H7 (cell line): ENCODE measurements at regions not wholly inside any gene's neighbourhood (a gene's known extent, or its start where the extent isn't known, plus 50 kb on each side); places are given as distances from the start of the nearest gene placed in this dataset.

ENCODE experiments used
- DNase-seq: peaks from one replicate; pipeline ENCODE4 v3.0.0; 2012
- H3K27me3 ChIP-seq: 2 replicates; pipeline ENCODE4 v1.6.0; 2011; ENCODE audit warnings: mild to moderate bottlenecking, low read length; ENCODE audit not compliant: control insufficient read depth, insufficient read depth
- H3K36me3 ChIP-seq: replicated peaks from 2 replicates; pipeline ENCODE4 v1.5.1; 2011; ENCODE audit warnings: low read length; ENCODE audit not compliant: control insufficient read depth, insufficient read depth
- H3K4me3 ChIP-seq: 2 replicates; pipeline ENCODE4 v1.5.1; 2011; ENCODE audit warnings: low read depth, mild to moderate bottlenecking, control low read depth, low read length, moderate library complexity; ENCODE audit not compliant: insufficient read depth

DNA sequence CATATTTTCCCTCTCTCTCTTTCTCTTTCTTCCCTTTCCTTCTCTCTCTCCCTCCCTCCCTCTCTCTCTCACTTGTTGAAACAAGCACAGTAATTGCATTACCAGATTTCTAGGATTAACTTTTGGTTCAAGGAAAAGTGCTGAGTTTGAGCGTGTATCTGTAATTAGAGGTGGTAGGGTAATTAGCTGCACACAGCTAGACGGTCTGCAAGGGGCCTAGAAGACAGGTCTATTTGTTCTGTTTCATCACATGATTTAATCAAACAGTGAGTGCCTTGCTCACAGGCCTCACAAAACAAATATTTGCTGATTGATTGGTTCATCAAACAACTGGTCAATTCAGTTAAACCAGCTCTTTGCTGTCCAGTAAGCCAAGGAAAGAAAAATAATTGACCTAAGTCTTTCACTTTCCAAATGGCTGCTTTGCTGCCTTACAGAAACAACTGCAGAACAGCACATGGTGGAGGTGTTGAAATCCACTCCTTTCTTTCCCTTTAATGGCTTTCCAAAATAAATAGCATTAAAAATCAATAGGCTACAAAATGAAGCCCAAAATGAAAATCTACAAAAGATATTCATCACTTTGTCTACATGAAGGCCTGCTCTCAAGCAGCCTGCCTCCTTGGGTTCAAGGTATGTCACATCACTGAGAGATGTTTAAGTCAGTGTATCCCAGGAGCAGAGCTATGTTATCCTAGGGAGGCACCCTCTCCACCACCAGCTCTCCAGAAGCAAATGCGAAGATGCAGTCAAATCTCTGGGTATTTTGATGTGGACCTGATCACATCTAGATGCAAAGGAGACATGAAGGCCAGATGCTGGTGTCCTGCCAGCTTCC, 264.4 kb upstream of the SIX2 start:
- Histone ChIP-seq H3K36me3 (no peaks in the 10 kb centered on the region), H3K4me3 (no peak overlapping the region), H3K27me3 (no peaks in the 10 kb centered on the region)
- no peak for DNase-seq

DNA sequence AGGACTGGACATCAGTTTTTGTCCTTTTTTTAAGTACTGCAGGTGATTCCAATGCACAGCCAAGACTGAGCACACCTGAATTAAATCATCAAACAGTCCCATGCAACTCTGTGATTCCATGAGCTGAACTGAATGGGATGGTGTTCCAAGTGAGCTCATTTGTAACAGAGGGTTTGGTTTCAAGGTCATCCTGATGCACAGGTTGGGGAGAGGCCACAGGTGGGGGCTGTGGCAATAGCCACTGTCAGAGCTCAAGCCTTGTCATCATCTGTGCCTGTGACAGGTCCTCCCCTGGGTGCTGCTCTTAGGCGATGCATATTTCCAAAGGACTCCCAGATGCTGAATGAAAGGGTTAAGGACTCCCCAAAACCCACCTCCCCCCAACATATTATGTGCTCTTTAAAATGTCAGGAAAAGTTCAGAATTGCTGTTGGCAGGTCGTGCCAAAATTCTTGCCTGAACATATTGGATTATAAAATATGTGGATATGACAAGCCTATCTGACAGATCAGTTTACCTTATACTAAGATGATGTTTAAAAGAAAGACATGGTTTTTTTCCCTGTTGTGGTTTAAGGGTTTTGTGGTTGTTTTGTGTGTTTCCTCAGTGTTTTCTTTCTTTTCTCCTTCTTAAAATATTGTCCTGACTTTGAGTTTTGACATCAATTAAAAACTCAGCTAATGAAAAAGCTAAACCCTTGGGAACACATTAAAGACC, 263.5 kb upstream of the SIX2 start:
- DNase-seq: no peak
- Histone ChIP-seq H3K4me3 (no peak overlapping the region), H3K27me3 (no peaks in the 10 kb centered on the region), H3K36me3 (no peaks in the 10 kb centered on the region)

DNA sequence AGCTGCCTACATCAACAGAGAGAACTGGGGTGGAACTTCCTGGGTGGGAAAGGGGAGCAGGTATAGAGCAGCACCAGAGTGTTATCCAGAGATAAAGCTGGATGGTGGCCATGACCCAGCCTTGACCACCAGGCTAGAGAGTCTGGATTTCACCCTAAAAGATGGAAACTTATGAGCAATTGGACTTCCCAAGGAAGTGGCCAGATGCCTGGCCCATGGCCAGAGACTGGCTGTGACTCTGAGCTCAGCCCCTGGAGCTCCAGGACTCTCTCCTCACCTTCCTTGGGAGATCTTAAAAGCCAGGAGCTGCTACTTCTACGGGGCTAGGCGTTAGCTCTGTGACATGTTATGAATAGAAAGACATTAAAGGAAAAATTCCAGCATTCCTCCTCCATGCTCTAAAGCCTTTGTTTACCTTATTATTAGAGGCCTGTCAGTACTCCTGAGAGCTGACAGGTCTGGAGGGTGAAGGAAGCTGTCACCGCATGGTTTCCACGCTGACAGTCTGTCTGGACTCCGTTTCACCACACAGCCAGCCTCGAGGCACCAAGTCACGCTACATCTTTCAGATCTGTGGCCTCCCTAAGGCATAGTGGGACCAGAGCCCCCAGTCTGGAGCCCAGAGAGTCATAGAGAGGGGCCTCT, 260.0 kb upstream of the SIX2 start:
- no peaks in the 10 kb centered on the region for H3K27me3 ChIP-seq
- H3K4me3 ChIP-seq: no peak overlapping the region
- no peak for DNase-seq
- no peaks in the 10 kb centered on the region for H3K36me3 ChIP-seq

DNA sequence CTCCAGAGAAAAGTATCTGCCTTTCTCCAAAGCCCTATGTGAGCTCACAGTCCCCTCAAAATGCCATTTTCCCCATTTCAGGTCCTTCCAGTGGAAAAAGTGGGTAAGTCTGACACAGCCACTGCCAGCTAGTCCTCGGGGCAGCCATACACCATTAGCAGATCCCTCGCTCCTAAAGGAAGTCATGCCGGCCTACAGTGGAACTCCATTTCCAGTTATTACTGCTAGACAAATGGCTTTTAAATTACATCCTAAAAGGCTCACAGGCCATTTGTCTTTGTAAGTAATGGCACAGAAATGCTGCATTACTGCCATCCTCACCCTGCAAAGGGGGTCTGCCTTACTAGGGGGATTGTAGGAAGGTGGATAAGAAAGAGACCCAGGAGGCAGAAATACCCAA, 259.4 kb upstream of the SIX2 start:
- Histone ChIP-seq H3K36me3 (no peaks in the 10 kb centered on the region), H3K27me3 (no peaks in the 10 kb centered on the region), H3K4me3 (no peak overlapping the region)
- no peak for DNase-seq

DNA sequence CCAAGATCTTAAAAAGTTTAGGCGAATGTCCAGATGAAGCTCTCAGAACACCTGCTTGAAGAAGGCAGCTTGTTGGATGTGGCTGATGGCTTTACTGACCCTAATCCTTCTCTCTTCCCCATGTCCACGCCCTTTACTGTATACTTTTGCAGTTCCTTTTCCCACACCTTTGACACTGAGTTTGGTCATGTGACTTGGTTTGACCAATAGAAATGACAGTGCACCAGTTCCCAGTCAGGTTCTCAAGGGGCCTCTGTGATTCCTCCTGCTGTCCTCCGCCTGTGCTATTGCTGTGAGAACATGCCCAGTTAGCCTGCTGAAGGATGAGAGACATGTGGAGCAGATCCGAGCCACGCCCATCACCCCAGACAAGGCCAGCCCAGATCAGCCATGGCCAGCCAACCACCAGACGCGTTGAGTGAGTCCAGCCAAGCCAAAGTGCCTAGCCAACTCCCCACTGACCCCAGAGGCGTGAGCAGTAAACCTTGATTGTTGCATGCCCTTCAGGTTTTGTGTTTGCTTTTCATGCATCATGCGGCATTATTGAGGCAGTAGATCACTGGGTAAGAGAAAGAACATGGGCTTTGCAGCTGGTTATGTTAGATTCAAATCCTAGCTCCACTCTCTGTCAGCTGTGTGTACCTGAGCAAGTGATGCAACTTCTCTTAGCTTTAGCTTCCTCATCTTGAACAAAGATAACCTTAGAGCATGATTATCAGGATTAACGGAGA, 258.0 kb upstream of the SIX2 start:
- DNase-seq: no peak
- Histone ChIP-seq H3K27me3 (no peaks in the 10 kb centered on the region), H3K36me3 (no peaks in the 10 kb centered on the region), H3K4me3 (no peak overlapping the region)

DNA sequence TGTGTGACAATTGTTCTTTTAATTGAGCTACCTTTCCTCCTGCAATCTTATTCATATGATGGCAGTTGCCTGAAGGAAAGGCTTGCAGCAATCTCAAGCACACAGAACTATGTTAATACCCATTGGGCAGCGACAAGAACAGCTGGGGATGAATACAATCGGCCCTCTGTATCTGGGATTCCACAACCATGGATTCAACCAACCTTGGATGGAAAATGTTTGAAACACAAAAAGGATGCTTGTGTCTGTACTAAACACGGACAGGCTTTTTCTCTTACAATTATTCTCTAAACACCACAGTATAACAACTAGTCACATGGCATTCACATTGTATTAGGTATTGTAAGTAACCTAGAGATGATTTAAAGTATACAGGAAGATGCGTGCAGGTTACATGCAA, 256.1 kb upstream of the SIX2 start:
- no peak for DNase-seq
- no peak overlapping the region for H3K4me3 ChIP-seq
- no peaks in the 10 kb centered on the region for H3K27me3 ChIP-seq
- H3K36me3 ChIP-seq: no peaks in the 10 kb centered on the region

DNA sequence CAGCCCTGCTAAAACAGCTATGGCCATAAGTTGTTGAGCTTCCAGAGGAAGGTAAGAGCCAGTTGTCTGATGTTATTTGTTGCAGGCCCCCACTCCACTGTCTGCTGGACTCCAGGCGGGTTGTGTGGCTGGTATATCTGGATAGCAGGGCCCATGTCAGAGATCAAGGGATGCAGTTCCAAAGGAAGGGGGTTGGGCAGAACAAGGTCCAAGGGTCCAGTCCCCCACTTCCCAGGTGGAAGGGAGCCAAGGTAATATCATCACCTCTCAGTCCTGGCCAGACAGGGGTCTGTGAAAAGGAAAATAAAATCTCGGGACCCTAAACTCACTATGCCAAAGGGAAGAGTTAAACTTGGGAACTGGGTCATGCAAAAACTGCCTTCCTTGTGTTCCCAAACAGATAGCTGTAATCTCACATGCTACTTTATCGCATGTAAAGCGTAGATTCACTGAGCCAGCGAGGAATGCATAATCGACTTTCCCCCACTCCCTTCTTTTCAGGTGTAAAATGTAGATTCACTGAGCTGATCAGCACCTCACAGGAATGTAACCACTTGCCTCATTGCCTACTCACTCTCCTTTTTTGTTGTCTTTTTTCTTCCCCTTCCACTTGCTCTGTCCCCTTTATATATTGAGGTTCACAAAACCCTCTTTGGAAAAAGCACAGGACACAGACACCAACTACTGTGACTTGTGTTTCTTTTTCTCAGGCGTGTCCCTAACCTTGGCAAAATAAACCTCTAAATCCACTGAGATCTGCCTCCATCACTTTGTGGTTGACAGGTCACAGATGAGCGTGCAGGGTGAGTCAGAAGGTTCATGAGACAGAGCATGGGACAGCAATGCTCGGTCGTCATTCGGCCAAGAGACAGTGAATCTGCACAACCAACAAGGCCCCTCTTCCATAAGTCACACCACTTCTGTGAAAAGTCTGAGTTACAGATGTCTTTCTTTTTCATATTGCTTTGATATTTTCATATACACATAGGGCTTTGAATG, 255.3 kb upstream of the SIX2 start:
- DNase-seq: no peak
- Histone ChIP-seq H3K27me3 (no peaks in the 10 kb centered on the region), H3K4me3 (no peak overlapping the region), H3K36me3 (no peaks in the 10 kb centered on the region)

DNA sequence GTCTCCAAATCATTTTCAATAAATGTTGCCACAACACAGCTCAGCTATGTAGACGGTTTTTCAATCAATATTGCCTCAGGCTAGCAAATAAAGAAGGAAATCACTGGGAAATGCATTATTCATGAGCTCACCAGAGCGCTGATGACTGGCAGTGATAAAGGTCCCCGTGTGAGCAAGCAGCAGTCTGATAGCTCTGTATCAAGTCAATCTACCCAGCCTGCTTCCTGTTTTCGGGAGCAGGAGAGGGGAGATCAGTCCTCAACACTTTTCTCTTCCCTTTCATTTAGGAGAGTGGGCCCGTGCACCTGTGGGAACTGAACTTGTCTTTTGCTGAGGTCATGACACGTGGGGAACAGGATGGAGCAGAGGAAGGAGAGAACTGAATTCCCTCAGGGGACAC, 253.9 kb upstream of the SIX2 start:
- DNase-seq: no peak
- H3K27me3 ChIP-seq: no peaks in the 10 kb centered on the region
- no peak overlapping the region for H3K4me3 ChIP-seq
- H3K36me3 ChIP-seq: no peaks in the 10 kb centered on the region

DNA sequence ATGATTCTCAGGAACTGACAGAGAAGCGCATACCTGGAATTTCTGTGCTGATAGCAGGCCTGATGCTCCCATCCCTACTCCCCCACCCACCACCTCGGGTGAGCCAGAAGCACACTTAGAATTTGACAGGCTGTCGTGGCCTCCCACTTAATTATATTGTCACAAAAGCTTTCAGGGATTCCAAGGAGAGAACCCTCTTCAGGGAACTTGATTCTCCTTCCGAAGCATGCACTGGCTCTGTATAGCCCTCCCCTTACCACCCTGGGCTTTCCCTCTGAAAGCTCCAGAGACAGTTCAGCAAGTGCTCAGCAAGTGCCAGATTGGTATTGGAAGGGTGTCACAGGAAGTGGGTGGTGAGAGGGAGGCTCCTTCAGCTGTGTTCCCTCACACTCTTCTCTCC, 252.5 kb upstream of the SIX2 start:
- DNase-seq: no peak

DNA sequence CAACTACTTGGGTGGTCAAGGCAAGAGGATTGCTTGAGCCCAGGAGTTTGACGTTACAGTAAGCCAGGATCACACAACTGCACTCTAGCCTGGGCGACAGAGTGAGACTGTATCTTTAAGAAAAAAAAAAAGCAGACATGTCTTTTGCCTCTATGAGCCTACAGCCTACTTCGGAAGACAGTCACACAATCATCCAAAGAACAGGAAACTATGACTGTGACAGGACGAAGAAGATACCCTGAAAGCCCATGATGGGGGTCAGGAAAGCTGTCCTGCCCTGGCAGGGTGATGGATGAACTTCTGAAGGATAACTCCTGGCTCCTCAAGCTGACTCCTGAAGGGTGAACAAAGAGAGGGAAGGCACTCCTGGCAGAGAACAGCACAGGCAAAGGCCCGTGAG, 251.7 kb upstream of the SIX2 start:
- H3K36me3 ChIP-seq: no peaks in the 10 kb centered on the region
- H3K4me3 ChIP-seq: no peak overlapping the region
- H3K27me3 ChIP-seq: no peaks in the 10 kb centered on the region
- no peak for DNase-seq

More for the DNA sequence above, 252.5 kb upstream of the SIX2 start:
- Histone ChIP-seq H3K4me3 (no peak overlapping the region), H3K36me3 (no peaks in the 10 kb centered on the region), H3K27me3 (no peaks in the 10 kb centered on the region)

DNA sequence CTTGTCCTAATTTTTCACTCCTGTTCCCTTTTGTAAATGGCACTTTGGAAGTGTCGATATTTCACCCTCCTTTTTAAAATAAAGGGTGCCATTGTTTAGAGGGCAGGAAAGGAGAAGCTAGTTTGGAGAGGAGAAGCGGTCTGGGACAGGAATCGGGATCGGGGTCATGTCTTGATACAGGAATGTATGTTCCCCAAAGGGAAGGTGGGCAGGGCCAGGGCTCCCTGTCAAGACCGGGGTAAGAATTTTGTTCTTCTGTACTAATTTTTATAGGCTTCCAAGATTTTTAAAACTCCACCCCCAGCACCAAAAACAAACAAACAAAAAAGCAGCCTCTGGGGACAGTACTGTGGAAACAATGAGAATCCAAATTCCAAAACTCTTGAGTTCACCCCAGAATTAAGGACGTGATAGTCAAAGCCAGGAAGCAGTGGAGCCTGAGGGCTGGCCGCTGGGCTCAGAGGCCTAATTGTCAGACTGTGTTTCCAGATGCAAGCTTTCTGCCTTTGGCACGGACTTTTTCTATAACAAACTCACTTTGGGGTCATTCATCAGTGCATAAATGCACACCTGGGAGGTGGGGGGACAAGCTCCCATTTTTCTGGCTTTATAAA, 250.4 kb upstream of the SIX2 start:
- H3K4me3 ChIP-seq: no peak overlapping the region
- no peak for DNase-seq
- no peaks in the 10 kb centered on the region for H3K36me3 ChIP-seq
- no peaks in the 10 kb centered on the region for H3K27me3 ChIP-seq

DNA sequence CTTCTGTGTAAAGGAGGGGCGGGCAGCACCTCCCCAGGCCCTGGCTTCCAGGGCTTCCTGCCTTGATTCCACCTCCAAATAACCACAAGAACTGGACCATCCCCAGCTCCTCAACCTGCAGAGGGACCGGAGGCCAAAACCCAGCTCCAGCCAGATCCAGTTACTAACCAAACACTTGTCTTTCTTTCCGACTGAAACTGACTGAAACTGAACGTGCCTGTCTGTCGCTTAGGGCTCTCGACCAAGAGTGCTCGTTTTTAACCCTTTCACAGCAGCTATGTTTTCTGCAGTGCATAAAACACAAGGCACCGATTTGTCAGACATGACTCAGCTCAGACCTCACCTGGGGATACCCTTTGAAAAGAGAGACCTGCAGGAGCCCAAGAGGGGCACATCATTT, 249.9 kb upstream of the SIX2 start:
- peak; percentile 20 for DNase-seq
- Histone ChIP-seq H3K27me3 (no peaks in the 10 kb centered on the region), H3K36me3 (no peaks in the 10 kb centered on the region), H3K4me3 (no peak overlapping the region)

DNA sequence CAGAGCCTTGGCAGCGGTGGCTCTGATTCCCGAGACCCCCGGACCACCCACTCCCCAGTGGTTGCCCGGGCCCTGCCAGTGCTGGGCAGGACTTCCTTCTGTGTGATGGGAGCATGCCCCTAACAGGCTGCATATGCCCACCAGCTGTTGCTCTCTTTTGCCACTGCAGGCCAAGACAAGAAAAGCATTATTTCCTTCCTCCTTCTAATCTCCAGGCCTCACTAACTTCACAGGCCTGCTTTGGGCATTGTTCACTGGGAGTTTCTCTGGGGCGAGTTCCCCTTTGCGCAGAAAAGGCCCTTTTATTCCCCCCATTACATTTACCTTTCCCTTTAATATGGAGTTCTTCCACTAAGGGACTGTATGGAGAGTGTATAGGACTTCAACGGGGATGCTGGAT, 249.1 kb upstream of the SIX2 start:
- DNase-seq: peak; percentile 40
- Histone ChIP-seq H3K36me3 (no peaks in the 10 kb centered on the region), H3K27me3 (no peaks in the 10 kb centered on the region), H3K4me3 (no peak overlapping the region)
